OCI-M1 (cell line): ENCODE measurements at regions not wholly inside any gene's neighbourhood (a gene's known extent, or its start where the extent isn't known, plus 50 kb on each side); places are given as distances from the start of the nearest gene placed in this dataset.

Source experiments
- DNase-seq: peaks from one replicate; lab custom pipeline; 2025; lab: John Stamatoyannopoulos, UW

GRCh38 chr2:240297256-240298116, 138.0 kb upstream of the GPC1 start:
- DNase-seq, result no peak

GRCh38 chr2:240298117-240298790, 137.2 kb upstream of the GPC1 start:
- no peak for DNase-seq

GRCh38 chr2:240298803-240299709, 136.4 kb upstream of the GPC1 start:
- no peak for DNase-seq

DNA sequence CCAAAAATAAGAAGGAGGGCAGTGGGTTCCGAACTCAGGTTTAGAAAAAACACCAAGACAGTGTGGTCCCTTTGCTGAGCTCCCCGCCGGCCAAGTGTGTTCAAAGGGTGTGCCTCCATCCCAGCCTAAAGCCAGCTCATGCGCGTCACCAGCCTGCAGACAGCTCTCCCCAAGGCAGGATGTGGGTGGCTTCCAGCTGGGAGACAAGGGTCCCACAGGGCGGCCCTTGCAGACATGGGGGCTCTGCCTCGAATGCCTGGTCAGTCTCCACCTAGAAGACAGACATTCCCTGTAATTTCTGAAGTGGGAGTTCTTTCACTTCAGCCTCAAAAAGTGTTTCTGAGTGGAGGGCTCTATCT, 135.8 kb upstream of the GPC1 start:
- no peak for DNase-seq

GRCh38 chr2:240300261-240300821, 135.1 kb upstream of the GPC1 start:
- DNase-seq, result no peak

GRCh38 chr2:240300840-240301239, 134.6 kb upstream of the GPC1 start:
- no peak for DNase-seq

DNA sequence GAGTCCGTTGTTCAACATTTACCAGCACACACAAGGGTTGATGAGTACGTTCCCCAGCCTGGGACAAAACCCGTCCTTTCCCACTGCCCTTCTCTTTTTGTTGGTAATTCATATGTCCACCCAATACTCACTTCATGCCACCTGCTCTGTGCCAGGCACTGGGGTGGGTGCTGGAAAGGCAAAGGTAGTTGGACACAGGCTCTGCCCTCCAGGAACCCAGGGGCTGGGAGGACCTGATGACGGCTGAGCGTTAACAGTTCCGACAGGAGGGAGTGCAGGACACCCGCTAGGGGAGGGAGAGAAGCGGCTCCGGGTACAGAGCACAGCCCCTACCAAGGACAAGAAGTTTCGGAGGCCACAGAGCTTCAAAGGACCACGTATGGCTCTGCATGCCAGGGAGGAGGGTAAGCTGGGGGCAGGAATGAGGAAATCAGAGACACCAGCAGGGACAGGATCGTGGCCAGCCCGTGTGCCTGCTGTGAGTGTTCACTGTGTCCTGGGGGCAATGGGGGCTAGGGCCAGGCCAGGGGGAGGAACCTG, 134.1 kb upstream of the GPC1 start:
- no peak for DNase-seq

DNA sequence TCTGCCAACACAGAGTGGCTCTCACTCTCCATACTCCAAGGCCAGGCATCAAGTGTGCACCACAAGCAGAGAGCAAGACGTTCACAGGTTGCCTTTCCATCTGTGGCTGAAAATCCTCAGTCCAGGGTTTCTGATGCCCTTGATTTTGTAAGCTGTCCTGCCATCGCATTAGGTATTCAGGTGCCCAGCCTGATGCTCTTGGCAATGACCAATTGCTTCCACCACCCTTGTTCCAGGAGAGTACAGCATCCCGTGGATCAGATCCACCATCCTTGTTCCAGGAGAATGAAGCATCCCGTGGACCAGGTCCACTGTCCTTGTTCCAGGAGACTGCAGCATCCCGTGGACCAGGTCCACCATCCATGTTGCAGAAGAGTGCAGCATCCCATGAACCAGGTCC, 133.4 kb upstream of the GPC1 start:
- DNase-seq, result no peak

DNA sequence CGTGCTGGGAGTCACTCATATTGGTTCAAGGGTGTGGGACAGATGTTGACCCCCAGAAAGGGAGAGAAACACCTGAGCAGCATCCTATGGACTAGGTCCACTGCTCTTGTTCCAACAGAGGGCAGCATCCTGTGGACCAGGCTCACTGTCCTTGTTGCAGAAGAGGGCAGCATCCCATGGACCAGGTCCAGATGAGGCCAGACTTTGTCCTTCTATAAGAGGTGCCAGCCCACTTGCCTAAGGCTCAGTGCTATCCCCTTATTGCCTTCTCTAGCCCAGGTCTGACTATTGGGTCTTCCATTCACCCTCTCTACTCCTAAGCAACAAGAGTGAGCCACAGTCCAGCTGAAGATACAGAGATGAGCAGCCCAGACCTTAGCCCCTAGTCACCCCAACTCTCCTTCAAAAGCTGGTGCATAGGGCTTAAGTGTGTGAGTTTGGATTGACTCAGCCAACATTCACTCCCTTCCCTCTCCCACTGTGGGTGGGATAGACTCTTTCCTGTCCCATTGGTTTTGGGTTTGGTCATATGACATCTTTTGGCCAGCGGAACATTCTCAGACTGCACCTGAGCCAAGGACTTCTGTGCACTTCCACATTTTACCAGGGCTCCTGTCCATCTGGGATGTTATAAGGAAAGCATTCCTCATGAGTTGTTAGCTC, 132.4 kb upstream of the GPC1 start:
- no peak for DNase-seq

DNA sequence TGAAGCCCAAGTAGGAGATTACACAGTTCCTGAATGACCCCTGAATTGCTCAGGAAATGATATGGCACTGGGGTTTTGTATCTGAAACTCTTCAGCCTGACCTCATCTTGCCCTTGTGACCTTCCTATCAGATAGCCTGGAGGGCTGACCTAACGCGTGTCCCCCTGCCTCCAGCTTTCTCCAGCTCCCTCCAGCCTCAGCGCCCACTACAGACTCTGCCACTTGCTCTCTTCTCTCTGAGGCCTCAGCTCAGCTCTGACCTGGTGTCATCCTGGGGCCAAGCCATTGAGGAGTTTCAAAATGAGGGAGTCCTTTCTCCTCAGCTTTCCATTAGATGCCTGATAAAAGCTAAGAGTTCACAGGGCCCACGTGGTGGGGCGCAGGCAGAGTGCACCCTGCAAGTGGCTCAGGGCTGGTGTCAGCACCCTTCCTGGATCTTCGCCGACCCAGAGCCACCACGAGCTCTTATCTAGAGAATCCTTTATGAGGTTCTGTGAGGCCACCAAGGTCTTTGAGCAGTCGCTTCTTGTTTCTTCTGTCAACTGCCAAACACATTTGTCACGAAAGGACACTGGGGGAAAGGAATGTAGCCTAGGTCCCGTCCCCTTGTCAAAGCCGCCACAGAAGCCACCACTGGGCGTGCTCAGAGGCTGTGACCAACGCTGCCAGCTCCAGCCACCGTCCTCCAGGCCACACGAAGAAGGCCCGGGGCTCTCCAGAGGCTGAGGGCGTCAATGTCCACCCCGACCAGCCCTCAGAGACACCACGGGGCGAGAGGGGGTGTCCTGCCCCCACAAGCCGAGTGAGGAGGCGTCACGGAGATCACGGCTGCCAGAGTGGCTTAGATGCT, 131.3 kb upstream of the GPC1 start:
- no peak for DNase-seq

DNA sequence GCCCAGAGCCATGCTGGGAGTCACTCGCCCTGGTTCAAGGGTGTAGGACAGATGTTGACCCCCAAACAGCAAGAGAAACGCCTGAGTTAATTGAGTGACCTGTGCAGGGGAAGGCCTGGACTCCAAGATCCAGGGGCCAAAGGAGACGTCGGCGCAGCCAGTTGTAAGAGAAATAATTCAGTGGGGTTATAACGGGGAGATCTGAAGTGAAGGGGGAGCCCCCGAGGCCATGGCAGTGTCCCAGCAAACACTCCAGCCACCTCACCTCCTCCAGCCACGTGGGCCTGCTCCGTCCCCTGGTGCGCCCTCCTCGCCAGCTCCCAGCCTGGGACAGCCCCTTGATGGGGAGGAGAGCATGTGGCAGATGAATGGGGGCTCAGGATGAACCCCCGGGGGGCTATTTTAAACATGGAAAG, 130.7 kb upstream of the GPC1 start:
- DNase-seq, result no peak

DNA sequence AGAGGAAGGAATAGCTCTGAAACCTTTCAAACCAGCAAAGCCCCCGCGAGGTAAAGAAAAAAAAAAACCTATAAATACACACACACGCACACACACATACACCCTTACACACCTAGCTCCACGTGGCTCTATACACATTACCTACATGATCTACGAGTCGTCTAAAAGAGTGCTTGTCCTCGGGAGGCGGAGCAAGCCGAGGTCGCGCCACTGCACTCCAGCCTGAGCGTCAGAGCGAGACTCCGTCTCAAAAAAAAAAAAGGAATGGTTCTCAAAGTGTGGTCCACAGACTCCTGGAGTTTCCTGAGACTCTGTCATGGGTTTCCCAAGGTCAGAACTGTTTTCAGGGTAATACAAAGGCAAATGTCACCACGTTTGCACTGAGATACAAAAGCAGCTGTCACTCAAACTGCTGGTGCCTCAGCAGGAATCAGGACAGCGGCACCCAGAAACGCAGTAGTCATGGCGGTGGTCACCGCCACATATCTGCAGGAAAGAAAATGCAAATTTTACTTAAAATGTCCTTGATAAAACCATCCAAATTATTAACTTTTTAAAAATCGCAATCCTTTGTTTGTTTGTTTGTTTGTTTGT, 130.0 kb upstream of the GPC1 start:
- no peak for DNase-seq

- DNase-seq, result no peak
Observed at GRCh38 chr2:240306185-240306584, 129.3 kb upstream of the GPC1 start.

GRCh38 chr2:240308111-240308651, 127.3 kb upstream of the GPC1 start:
- no peak for DNase-seq

GRCh38 chr2:240309214-240309613, 126.2 kb upstream of the GPC1 start:
- no peak for DNase-seq

DNA sequence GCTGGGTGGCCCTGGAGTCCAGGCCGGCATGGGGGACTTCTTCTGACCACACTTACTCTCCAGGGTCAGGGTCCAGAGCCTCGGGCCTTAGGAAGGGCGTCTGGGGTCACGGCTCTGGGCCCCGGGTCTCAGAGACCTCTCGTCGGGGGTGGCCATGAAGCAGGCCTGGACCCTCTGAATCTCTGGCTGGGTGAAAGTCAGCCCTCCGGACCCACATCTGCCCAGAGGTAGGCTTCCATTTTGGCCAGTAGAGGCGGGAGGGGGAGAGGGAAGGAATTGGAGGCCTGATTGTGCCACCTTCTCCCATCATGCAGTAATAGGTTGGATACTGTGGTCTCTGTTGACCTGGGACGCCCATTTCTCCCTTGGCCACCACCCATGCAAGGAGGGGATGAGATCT, 125.3 kb upstream of the GPC1 start:
- DNase-seq, result no peak

DNA sequence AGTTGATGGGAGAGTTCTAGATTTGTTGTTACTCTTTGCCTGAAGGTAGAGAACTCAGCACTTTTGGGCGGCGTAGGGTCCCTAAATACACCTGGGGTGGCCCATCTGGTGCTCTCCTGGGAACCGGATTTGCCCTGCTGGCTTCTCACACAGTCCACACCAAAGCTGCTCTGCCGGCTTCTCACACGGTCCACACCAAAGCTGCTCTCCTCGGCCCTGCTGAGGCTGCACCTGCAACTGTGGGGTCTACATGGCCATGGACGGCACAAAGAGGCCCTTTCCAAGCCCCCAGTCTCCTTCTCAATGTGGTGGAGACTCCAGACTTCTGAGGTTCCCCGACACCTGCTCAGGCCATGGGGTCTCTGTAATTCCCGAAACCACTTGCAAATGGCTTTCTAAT, 124.8 kb upstream of the GPC1 start:
- no peak for DNase-seq

GRCh38 chr2:240311821-240312220, 123.6 kb upstream of the GPC1 start:
- DNase-seq, result no peak

- no peak for DNase-seq
Observed at GRCh38 chr2:240319221-240319854, 116.1 kb upstream of the GPC1 start.
